Ovary (tissue), 7 donors: ENCODE measurements at regions not wholly inside any gene's neighbourhood (a gene's known extent, or its start where the extent isn't known, plus 50 kb on each side); places are given as distances from the start of the nearest gene placed in this dataset.

Experiments
- DNase-seq, 5 donors: peaks; one replicate each; pipeline ENCODE4 v3.0.0-alpha.2; 2019 to 2020
- H3K27ac ChIP-seq, 2 donors: fragments of 200-600 bp; one replicate each; pipeline versions ENCODE4 v1.5.1 to v1.8.0; 2019 to 2022
- H3K27me3 ChIP-seq: fragments of 200-600 bp; one replicate; pipeline ENCODE4 v1.8.0; 2022
- H3K36me3 ChIP-seq: fragments of 200-600 bp; sonication (generic); one replicate; pipeline ENCODE4 v1.5.1; 2019
- H3K4me1 ChIP-seq: one replicate; pipeline ENCODE4 v1.8.1; 2013; ENCODE audit warnings: mild to moderate bottlenecking, moderate library complexity; ENCODE audit not compliant: insufficient read depth
- H3K4me3 ChIP-seq: fragments of 200-600 bp; sonication (generic); one replicate; pipeline ENCODE4 v1.5.1; 2017
- H3K9me3 ChIP-seq, 2 donors: fragments of 200-600 bp in 1 of 2; sonication (generic) in 1 of 2; one replicate each; pipeline versions ENCODE4 v1.5.1 to v1.8.1; 2013 to 2019; ENCODE audit warnings: mild to moderate bottlenecking in 1 of 2, moderate library complexity in 1 of 2
- CTCF ChIP-seq, 3 donors: fragments of 450-650 bp in 2 of 3; fragments of 200-600 bp in 1 of 3; IDR thresholded peaks; one replicate each; pipeline versions ENCODE4 v1.5.1 to v1.8.0; 2016 to 2022; ENCODE audit warnings: antibody characterized with exemption in 3 of 3, mild to moderate bottlenecking in 1 of 3
- EP300 ChIP-seq: sonication (generic); formaldehyde crosslinking; IDR thresholded peaks from one replicate; pipeline ENCODE4 v1.6.1; 2017; ENCODE audit warnings: antibody characterized with exemption
- POLR2A ChIP-seq: fragments of 450-650 bp; IDR thresholded peaks from one replicate; pipeline ENCODE4 v1.6.1; 2017; ENCODE audit warnings: antibody characterized with exemption, mild to moderate bottlenecking, moderate library complexity
- WGBS, 3 donors: extraction: QIAGEN DNeasy Blood & Tissue Kit in 1 of 3; methylation state at CpG; one replicate each; pipeline versions ENCODE4 v1.1.5 to v1.1.7; 2013 to 2017; 5-methylcytosine and 5-hydroxymethylcytosine counted together
- intact Hi-C, 4 donors: fragments of 100-400 bp; cut with DNase I; formaldehyde crosslinking; loops; one replicate each; pipeline versions ENCODE4 v1.11.0 to v1.15.1; 2022 to 2023
- donor health status: DM: no; HTN: no; CAD: no; lungs with moderate emphysema.
- donor health status: DM: no; HTN: no; CAD: no.
- donor health status: Bipolar disorder and iron deficiency.
- donor health status: DM: no; HTN: no; CAD: no.
- donor health status: DM: yes; HTN: yes; CAD: no.

- TF ChIP-seq POLR2A (no peak), EP300 (no peak), CTCF (IDR thresholded peaks at IDR 0.05) (no peak)
- no peaks in the 10 kb centered on the region for H3K9me3 ChIP-seq
- 13 to 14% (median 14%) methylated on average over 9 of the region's 9 CpGs for WGBS, 3 donors
- intact Hi-C loops, result no loop called here
- no peak overlapping the region for H3K4me3 ChIP-seq
- DNase-seq, result no peak
- no peak overlapping the region for H3K27ac ChIP-seq
- no peaks in the 10 kb centered on the region for H3K36me3 ChIP-seq
- no peaks in the 10 kb centered on the region for H3K27me3 ChIP-seq
- H3K4me1 ChIP-seq, result no peaks in the 10 kb centered on the region
Observed at GRCh38 chr16:26645614-26646013, 421.1 kb upstream of the C16orf82 start.

- Histone ChIP-seq H3K4me3 (no peak overlapping the region), H3K36me3 (no peaks in the 10 kb centered on the region), H3K27ac (no peak overlapping the region), H3K9me3 (no peaks in the 10 kb centered on the region), H3K4me1 (no peaks in the 10 kb centered on the region), H3K27me3 (no peaks in the 10 kb centered on the region)
- TF ChIP-seq CTCF (IDR thresholded peaks at IDR 0.05) (no peak), EP300 (no peak), POLR2A (no peak)
- DNase-seq, result no peak
- intact Hi-C loops, result no loop called here
- WGBS, 3 donors, result 74 to 87% (median 77%) methylated on average over 4 of the region's 4 CpGs
Observed at GRCh38 chr16:26647870-26648269, 418.9 kb upstream of the C16orf82 start.

- no peaks in the 10 kb centered on the region for H3K36me3 ChIP-seq
- H3K27me3 ChIP-seq, result no peaks in the 10 kb centered on the region
- H3K27ac ChIP-seq, result no peak overlapping the region
- 34 to 54% (median 53%) methylated on average over 1 to 2 of the region's 2 CpGs for WGBS, 3 donors
- H3K9me3 ChIP-seq, result no peaks in the 10 kb centered on the region
- TF ChIP-seq CTCF (IDR thresholded peaks at IDR 0.05) (no peak), POLR2A (no peak), EP300 (no peak)
- intact Hi-C loops, result no loop called here
- no peak overlapping the region for H3K4me3 ChIP-seq
- no peak for DNase-seq
- H3K4me1 ChIP-seq, result no peaks in the 10 kb centered on the region
Observed at GRCh38 chr16:26648851-26649250, 417.9 kb upstream of the C16orf82 start.

GRCh38 chr16:26649381-26650045, 417.2 kb upstream of the C16orf82 start:
- TF ChIP-seq EP300 (no peak), CTCF (IDR thresholded peaks at IDR 0.05) (no peak), POLR2A (no peak)
- intact Hi-C loops, result no loop called here
- DNase-seq, result no peak
- H3K27me3 ChIP-seq, result no peaks in the 10 kb centered on the region
- H3K4me1 ChIP-seq, result no peaks in the 10 kb centered on the region
- WGBS, 3 donors, result 72 to 81% (median 73%) methylated on average over 5 of the region's 5 CpGs
- no peak overlapping the region for H3K27ac ChIP-seq
- no peak overlapping the region for H3K4me3 ChIP-seq
- H3K9me3 ChIP-seq, result no peaks in the 10 kb centered on the region
- no peaks in the 10 kb centered on the region for H3K36me3 ChIP-seq
